ENCODE measurements at regions not wholly inside any gene's neighbourhood (a gene's known extent, or its start where the extent isn't known, plus 50 kb on each side); places are given as distances from the start of the nearest gene placed in this dataset.

- no peak overlapping the region for H3K23ac ChIP-seq (ENCODE audit: insufficient read length, low read depth, low read length)
- H3K4me1 Mint-ChIP-seq, result no peaks in the 10 kb centered on the region
- peaks cover 0 to 3% of the 10 kb centered on the region in 2 experiments; a peak in 4 of 5 replicates for H3K9me3 Mint-ChIP-seq
- no peak for DNase-seq
- H2BK12ac ChIP-seq (ENCODE audit: insufficient read length, low read depth, low read length), result no peak overlapping the region
- no peaks in the 10 kb centered on the region for H3K27me3 ChIP-seq (ENCODE audit: insufficient read depth, low read length)
- no peak overlapping the region for H2AFZ ChIP-seq (ENCODE audit: low read length)
- H2BK5ac ChIP-seq (ENCODE audit: insufficient read length, low read length), result no peak overlapping the region
- H3K14ac ChIP-seq (ENCODE audit: insufficient read depth, low read length), result no peak overlapping the region
- H3K36me3 Mint-ChIP-seq (ENCODE audit: insufficient read depth in 1 of 3, low read depth in 3 of 3), result peaks cover 0 to 4% (median 0%) of the 10 kb centered on the region in 3 experiments; a peak in 2 of 7 replicates
- H2BK120ac ChIP-seq (ENCODE audit: low read depth, low read length, poor library complexity, severe bottlenecking), result no peak overlapping the region
- no peak overlapping the region for H3K27ac Mint-ChIP-seq
- no peak overlapping the region for H3K4me2 ChIP-seq (ENCODE audit: insufficient read depth, insufficient read length, low read length)
- H3K18ac ChIP-seq (ENCODE audit: insufficient read length, low read depth, low read length), result no peak overlapping the region
- H2BK15ac ChIP-seq (ENCODE audit: low read depth, low read length), result no peak overlapping the region
- H3K27ac ChIP-seq (ENCODE audit: insufficient read length, low read depth, low read length), result no peak overlapping the region
- no peaks in the 10 kb centered on the region; the same call in 1 of the 2 replicates for H3K4me1 ChIP-seq (ENCODE audit: insufficient read depth, low read length)
- H3K4ac ChIP-seq (ENCODE audit: low read depth, low read length), result no peak overlapping the region
- no peak overlapping the region for H2BK20ac ChIP-seq (ENCODE audit: low read depth, low read length, poor library complexity, severe bottlenecking)
- no peak overlapping the region for H3K56ac ChIP-seq (ENCODE audit: insufficient read length, low read depth, low read length)
- H3T11ph ChIP-seq (ENCODE audit: low read length), result no peak overlapping the region
- no peaks in the 10 kb centered on the region for H3K79me2 ChIP-seq (ENCODE audit: insufficient read depth, low read length)
- no peak overlapping the region for H4K8ac ChIP-seq (replicated peaks; ENCODE audit: insufficient read length, low read depth, low read length)
- H3K9ac ChIP-seq (ENCODE audit: extremely low read depth, insufficient read length, low read length), result no peak overlapping the region
- H3K23me2 ChIP-seq (ENCODE audit: insufficient read length, low read depth, low read length, poor library complexity, severe bottlenecking), result no peaks in the 10 kb centered on the region
- H4K91ac ChIP-seq (ENCODE audit: insufficient read length, low read depth, low read length), result no peak overlapping the region
- H3K9me3 ChIP-seq (ENCODE audit: control insufficient read depth, low read depth, low read length), result no peaks in the 10 kb centered on the region
- H2AK5ac ChIP-seq (ENCODE audit: insufficient read length, low read length), result no peak overlapping the region
- no peaks in the 10 kb centered on the region for H3K79me1 ChIP-seq (ENCODE audit: insufficient read depth, low read depth, low read length, poor library complexity, severe bottlenecking)
- no peak overlapping the region for H4K5ac ChIP-seq (ENCODE audit: insufficient read length, low read depth, low read length)
- WGBS (ENCODE audit: extremely low coverage, insufficient read length, low lambda C conversion rate), result no CpG with 5 or more reads among the region's 2 CpGs
- no peak overlapping the region for H3K4me3 Mint-ChIP-seq
- H3K27me3 Mint-ChIP-seq (ENCODE audit: low read depth), result no peaks in the 10 kb centered on the region; the same call in 1 of the 2 replicates
- no peaks in the 10 kb centered on the region for H4K20me1 ChIP-seq (ENCODE audit: control insufficient read depth, insufficient read depth, insufficient read length)
- TF ChIP-seq CTCF (conservative IDR thresholded peaks at IDR 0.05), result no peak
Measured at GRCh38 chr5:67310740-67311139, 114.1 kb upstream of the CD180 start.
